Activated CD8-positive, alpha-beta memory T cell treated with anti-CD3 and anti-CD28 coated beads, Interleukin-2, amount 50 U/mL, for 24 hours (primary cell): ENCODE measurements at regions not wholly inside any gene's neighbourhood (a gene's known extent, or its start where the extent isn't known, plus 50 kb on each side); places are given as distances from the start of the nearest gene placed in this dataset.

Experiments used
- DNase-seq: peaks from one replicate; pipeline ENCODE4 v3.0.0-alpha.2; 2020; ENCODE audit errors: extremely low read depth

GRCh38 chr3:30206051-30206450, 400.4 kb upstream of the TGFBR2 start:
- no peak for DNase-seq

GRCh38 chr3:30221619-30222018, 384.8 kb upstream of the TGFBR2 start:
- no peak for DNase-seq

GRCh38 chr3:30222441-30222840, 384.0 kb upstream of the TGFBR2 start:
- no peak for DNase-seq

GRCh38 chr3:30225021-30225420, 381.4 kb upstream of the TGFBR2 start:
- DNase-seq: no peak

- no peak for DNase-seq
Measured at GRCh38 chr3:30226601-30227151, 379.7 kb upstream of the TGFBR2 start.

GRCh38 chr3:30227571-30228301, 378.7 kb upstream of the TGFBR2 start:
- DNase-seq: no peak

GRCh38 chr3:30228302-30228631, 378.1 kb upstream of the TGFBR2 start:
- no peak for DNase-seq

- no peak for DNase-seq
Measured at GRCh38 chr3:30231277-30232141, 374.9 kb upstream of the TGFBR2 start.

GRCh38 chr3:30232142-30232541, 374.3 kb upstream of the TGFBR2 start:
- DNase-seq: no peak

- DNase-seq: no peak
Measured at GRCh38 chr3:30233913-30234646, 372.3 kb upstream of the TGFBR2 start.

- DNase-seq: no peak
Measured at GRCh38 chr3:30236011-30236410, 370.4 kb upstream of the TGFBR2 start.

- DNase-seq: no peak
Measured at GRCh38 chr3:30241721-30242120, 364.7 kb upstream of the TGFBR2 start.

- no peak for DNase-seq
Measured at GRCh38 chr3:30245858-30246622, 360.4 kb upstream of the TGFBR2 start.

GRCh38 chr3:30248423-30248822, 358.0 kb upstream of the TGFBR2 start:
- no peak for DNase-seq

- no peak for DNase-seq
Measured at GRCh38 chr3:30252474-30252873, 353.9 kb upstream of the TGFBR2 start.

GRCh38 chr3:30253832-30254231, 352.6 kb upstream of the TGFBR2 start:
- no peak for DNase-seq

GRCh38 chr3:30256474-30256873, 349.9 kb upstream of the TGFBR2 start:
- DNase-seq: no peak

- DNase-seq: no peak
Measured at GRCh38 chr3:30258426-30259392, 347.7 kb upstream of the TGFBR2 start.

- DNase-seq: no peak
Measured at GRCh38 chr3:30259730-30260129, 346.7 kb upstream of the TGFBR2 start.

- no peak for DNase-seq
Measured at GRCh38 chr3:30260762-30261161, 345.6 kb upstream of the TGFBR2 start.
